Calu3 (cell line): ENCODE measurements at regions not wholly inside any gene's neighbourhood (a gene's known extent, or its start where the extent isn't known, plus 50 kb on each side); places are given as distances from the start of the nearest gene placed in this dataset.

Source experiments
- BruUV-seq: library from RNA; stranded (reverse); fragments of 400-500 nt; replicated peaks from 2 replicates; lab custom pipeline; 2021; lab: Mats Ljungman, UMichigan
- CTCF ChIA-PET: fragments of 300-600 bp; sonication (Branson Sonifier 250); formaldehyde crosslinking; loops from one replicate; lab custom pipeline; 2022; ENCODE audit warnings: antibody characterized with exemption; lab: Charles Lee
- DNase-seq: peaks from one replicate; pipeline ENCODE4 v3.0.0; 2022
- H3K27ac Mint-ChIP-seq: one replicate; pipeline ENCODE4 v1.8.0; 2022; ENCODE audit warnings: mixed read lengths; ENCODE audit not compliant: unreplicated experiment
- H3K27me3 Mint-ChIP-seq: one replicate; pipeline ENCODE4 v1.8.0; 2022; ENCODE audit warnings: mixed read lengths; ENCODE audit not compliant: unreplicated experiment
- H3K36me3 Mint-ChIP-seq: one replicate; pipeline ENCODE4 v1.8.0; 2022; ENCODE audit warnings: mild to moderate bottlenecking, moderate library complexity, mixed read lengths; ENCODE audit not compliant: insufficient read depth, unreplicated experiment
- H3K4me1 Mint-ChIP-seq: one replicate; pipeline ENCODE4 v1.8.0; 2022; ENCODE audit warnings: mild to moderate bottlenecking, low read depth, mixed read lengths; ENCODE audit not compliant: unreplicated experiment
- H3K4me3 Mint-ChIP-seq: one replicate; pipeline ENCODE4 v1.8.0; 2022; ENCODE audit warnings: mild to moderate bottlenecking, low read depth, moderate library complexity, mixed read lengths; ENCODE audit not compliant: unreplicated experiment
- H3K9me3 Mint-ChIP-seq: one replicate; pipeline ENCODE4 v1.8.0; 2022; ENCODE audit warnings: low read depth, mixed read lengths; ENCODE audit not compliant: unreplicated experiment
- intact Hi-C: fragments of 100-400 bp; cut with micrococcal nuclease; formaldehyde crosslinking; loops from one replicate; pipeline ENCODE4 v1.10.0; 2022; ENCODE audit not compliant: unreplicated experiment
- TF ChIP-seq, protein P1 (sequence below): fragments of 200-600 bp; IDR thresholded peaks from one replicate; pipeline ENCODE4 v1.8.0; 2022; ENCODE audit warnings: antibody characterized with exemption; ENCODE audit not compliant: unreplicated experiment

- peaks cover 37% of the 10 kb centered on the region for H3K4me1 Mint-ChIP-seq
- intact Hi-C loops: no loop called here
- CTCF ChIA-PET: interaction anchor here (0.7 kb wide), 1 partner anchor 31 kb away, joined by 3 read pairs; no protein-coding TSS in a partner anchor
- no peaks in the 10 kb centered on the region for H3K27me3 Mint-ChIP-seq
- H3K36me3 Mint-ChIP-seq: peaks cover 12% of the 10 kb centered on the region
- peaks cover under 1% of the 10 kb centered on the region for H3K9me3 Mint-ChIP-seq
- TF ChIP-seq, protein P1, sequence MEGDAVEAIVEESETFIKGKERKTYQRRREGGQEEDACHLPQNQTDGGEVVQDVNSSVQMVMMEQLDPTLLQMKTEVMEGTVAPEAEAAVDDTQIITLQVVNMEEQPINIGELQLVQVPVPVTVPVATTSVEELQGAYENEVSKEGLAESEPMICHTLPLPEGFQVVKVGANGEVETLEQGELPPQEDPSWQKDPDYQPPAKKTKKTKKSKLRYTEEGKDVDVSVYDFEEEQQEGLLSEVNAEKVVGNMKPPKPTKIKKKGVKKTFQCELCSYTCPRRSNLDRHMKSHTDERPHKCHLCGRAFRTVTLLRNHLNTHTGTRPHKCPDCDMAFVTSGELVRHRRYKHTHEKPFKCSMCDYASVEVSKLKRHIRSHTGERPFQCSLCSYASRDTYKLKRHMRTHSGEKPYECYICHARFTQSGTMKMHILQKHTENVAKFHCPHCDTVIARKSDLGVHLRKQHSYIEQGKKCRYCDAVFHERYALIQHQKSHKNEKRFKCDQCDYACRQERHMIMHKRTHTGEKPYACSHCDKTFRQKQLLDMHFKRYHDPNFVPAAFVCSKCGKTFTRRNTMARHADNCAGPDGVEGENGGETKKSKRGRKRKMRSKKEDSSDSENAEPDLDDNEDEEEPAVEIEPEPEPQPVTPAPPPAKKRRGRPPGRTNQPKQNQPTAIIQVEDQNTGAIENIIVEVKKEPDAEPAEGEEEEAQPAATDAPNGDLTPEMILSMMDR: no peak
- no TSS peak for BruUV-seq
- no peak for DNase-seq
- H3K4me3 Mint-ChIP-seq: no peak overlapping the region
- H3K27ac Mint-ChIP-seq: no peak overlapping the region
These were observed 75.1 kb upstream of the MAP4K4 start for GRCh38 chr2:101622210-101623030.

GRCh38 chr2:101619191-101619591 is 78.3 kb upstream of the MAP4K4 start:
- TF ChIP-seq, protein P1: no peak
- H3K27ac Mint-ChIP-seq: peak overlapping the region; percentile 61
- CTCF ChIA-PET: no interaction called here
- H3K4me1 Mint-ChIP-seq: peaks cover 23% of the 10 kb centered on the region
- DNase-seq: peak; percentile 47
- H3K4me3 Mint-ChIP-seq: peak overlapping the region; percentile 36
- no peaks in the 10 kb centered on the region for H3K27me3 Mint-ChIP-seq
- BruUV-seq: no TSS peak
- intact Hi-C loops: no loop called here
- peaks cover 3% of the 10 kb centered on the region for H3K36me3 Mint-ChIP-seq
- H3K9me3 Mint-ChIP-seq: no peaks in the 10 kb centered on the region

GRCh38 chr2:101617796-101618195 is 79.7 kb upstream of the MAP4K4 start:
- Mint-ChIP-seq H3K4me1 (peaks cover 14% of the 10 kb centered on the region), H3K9me3 (no peaks in the 10 kb centered on the region), H3K27me3 (no peaks in the 10 kb centered on the region), H3K27ac (no peak overlapping the region), H3K4me3 (no peak overlapping the region), H3K36me3 (peaks cover 3% of the 10 kb centered on the region)
- no peak for DNase-seq
- intact Hi-C loops: no loop called here
- CTCF ChIA-PET: no interaction called here
- TF ChIP-seq, protein P1: no peak
- BruUV-seq: no TSS peak

GRCh38 chr2:101617188-101617587 is 80.3 kb upstream of the MAP4K4 start:
- no peak overlapping the region for H3K27ac Mint-ChIP-seq
- CTCF ChIA-PET: no interaction called here
- intact Hi-C loops: no loop called here
- TF ChIP-seq, protein P1: no peak
- H3K36me3 Mint-ChIP-seq: peaks cover 3% of the 10 kb centered on the region
- H3K9me3 Mint-ChIP-seq: no peaks in the 10 kb centered on the region
- peaks cover 13% of the 10 kb centered on the region for H3K4me1 Mint-ChIP-seq
- no peak overlapping the region for H3K4me3 Mint-ChIP-seq
- BruUV-seq: no TSS peak
- no peak for DNase-seq
- H3K27me3 Mint-ChIP-seq: no peaks in the 10 kb centered on the region
